ENCODE measurements at regions not wholly inside any gene's neighbourhood (a gene's known extent, or its start where the extent isn't known, plus 50 kb on each side); places are given as distances from the start of the nearest gene placed in this dataset.

DNA sequence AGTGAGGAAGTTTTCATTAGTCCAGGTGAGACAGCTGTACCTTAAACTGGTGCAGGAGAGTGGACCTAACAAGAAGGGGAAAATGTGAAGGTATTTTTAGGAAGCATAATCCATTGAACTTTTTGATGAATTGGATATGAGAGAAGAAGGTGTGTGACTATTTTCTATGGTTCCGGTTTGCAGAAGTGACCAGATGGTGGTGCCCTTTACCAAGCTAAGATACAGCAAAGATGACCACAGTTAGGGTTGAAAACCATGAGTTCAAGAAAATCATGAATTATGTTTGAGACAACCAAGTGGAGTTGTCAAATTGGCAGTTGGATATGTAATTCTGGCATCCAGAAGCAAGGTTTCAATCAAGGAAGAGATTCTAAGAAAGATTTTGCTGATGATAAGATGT, 61.9 kb upstream of the NRSN1 start:
- Histone ChIP-seq H3K4me3 (no peak overlapping the region), H3K9me3 (no peaks in the 10 kb centered on the region), H3K4me2 (no peak overlapping the region), H3K4me1 (no peaks in the 10 kb centered on the region), H3K27ac (no peak overlapping the region)
- ATAC-seq (peak in 1 of 2 experiments; percentile 47; a peak in 1 of 6 replicates), FAIRE-seq (no peak), DNase-seq (ENCODE audit: low read depth in 1 of 2, low spot score in 1 of 2) (peak in 1 of 2 experiments; percentile 18)
- WGBS (ENCODE audit: missing lambda C conversion rate) = 0% methylated on average over 1 of the region's 1 CpG
- POLR2A ChIA-PET = interaction anchor here (0.7 kb wide), 1 partner anchor 219 kb away, joined by 3 read pairs; no protein-coding TSS in a partner anchor
- CTCF ChIA-PET = interaction anchor here (1.7 kb wide), 1 partner anchor 210 kb away, joined by 4 read pairs; no protein-coding TSS in a partner anchor
- TF ChIP-seq SMC3 (IDR thresholded peaks at IDR 0.05) (peak; percentile 40; the same call in 2 of the 3 replicates), RAD21 (conservative IDR thresholded peaks at IDR 0.05 in 1 of 2, IDR thresholded peaks at IDR 0.05 in 1 of 2) (peak; percentile 65 to 72; a peak in 4 of 5 replicates)
- TF ChIP-seq, protein P1, sequence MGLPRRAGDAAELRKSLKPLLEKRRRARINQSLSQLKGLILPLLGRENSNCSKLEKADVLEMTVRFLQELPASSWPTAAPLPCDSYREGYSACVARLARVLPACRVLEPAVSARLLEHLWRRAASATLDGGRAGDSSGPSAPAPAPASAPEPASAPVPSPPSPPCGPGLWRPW (IDR thresholded peaks at IDR 0.05) = no peak
- TF ChIP-seq, protein P2, sequence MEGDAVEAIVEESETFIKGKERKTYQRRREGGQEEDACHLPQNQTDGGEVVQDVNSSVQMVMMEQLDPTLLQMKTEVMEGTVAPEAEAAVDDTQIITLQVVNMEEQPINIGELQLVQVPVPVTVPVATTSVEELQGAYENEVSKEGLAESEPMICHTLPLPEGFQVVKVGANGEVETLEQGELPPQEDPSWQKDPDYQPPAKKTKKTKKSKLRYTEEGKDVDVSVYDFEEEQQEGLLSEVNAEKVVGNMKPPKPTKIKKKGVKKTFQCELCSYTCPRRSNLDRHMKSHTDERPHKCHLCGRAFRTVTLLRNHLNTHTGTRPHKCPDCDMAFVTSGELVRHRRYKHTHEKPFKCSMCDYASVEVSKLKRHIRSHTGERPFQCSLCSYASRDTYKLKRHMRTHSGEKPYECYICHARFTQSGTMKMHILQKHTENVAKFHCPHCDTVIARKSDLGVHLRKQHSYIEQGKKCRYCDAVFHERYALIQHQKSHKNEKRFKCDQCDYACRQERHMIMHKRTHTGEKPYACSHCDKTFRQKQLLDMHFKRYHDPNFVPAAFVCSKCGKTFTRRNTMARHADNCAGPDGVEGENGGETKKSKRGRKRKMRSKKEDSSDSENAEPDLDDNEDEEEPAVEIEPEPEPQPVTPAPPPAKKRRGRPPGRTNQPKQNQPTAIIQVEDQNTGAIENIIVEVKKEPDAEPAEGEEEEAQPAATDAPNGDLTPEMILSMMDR (IDR thresholded peaks at IDR 0.05) = peak; percentile 43

DNA sequence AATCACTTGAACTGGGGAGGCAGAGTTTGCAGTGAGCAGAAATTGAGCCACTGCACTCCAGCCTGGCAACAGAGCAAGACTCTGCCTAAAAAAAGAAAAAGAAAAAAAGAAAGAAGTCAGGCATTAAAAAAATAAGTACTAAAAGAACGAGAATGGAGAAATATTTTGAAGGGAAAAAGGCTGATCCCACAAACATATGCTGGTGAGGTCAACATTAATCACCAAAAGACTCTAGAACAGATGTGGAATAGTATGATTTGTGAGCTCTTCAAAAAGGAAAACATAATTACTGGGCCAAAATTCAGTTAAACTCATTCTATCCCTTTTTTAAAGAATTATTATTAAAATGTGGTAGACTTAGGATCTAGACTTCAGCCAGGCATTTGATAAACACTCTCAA, 61.2 kb upstream of the NRSN1 start:
- CTCF ChIA-PET = interaction anchor here (1.7 kb wide), 1 partner anchor 209 kb away, joined by 4 read pairs; no protein-coding TSS in a partner anchor
- no peak overlapping the region for H3K27ac ChIP-seq
- TF ChIP-seq, protein P3, sequence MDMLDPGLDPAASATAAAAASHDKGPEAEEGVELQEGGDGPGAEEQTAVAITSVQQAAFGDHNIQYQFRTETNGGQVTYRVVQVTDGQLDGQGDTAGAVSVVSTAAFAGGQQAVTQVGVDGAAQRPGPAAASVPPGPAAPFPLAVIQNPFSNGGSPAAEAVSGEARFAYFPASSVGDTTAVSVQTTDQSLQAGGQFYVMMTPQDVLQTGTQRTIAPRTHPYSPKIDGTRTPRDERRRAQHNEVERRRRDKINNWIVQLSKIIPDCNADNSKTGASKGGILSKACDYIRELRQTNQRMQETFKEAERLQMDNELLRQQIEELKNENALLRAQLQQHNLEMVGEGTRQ (IDR thresholded peaks at IDR 0.05) = no peak
- TF ChIP-seq ZFP36 (IDR thresholded peaks at IDR 0.05; ENCODE audit: borderline replicate concordance, partially characterized antibody) (no peak), SREBF2 (IDR thresholded peaks at IDR 0.05) (no peak), HOXA7 (CRISPR knock-in tag; IDR thresholded peaks at IDR 0.05) (no peak), FOSL2 (IDR thresholded peaks at IDR 0.05) (no peak), FOSL2 (CRISPR knock-in tag; IDR thresholded peaks at IDR 0.05) (no peak), MAZ (IDR thresholded peaks at IDR 0.05; ENCODE audit: borderline replicate concordance, low read depth, low read length) (no peak), JUNB (IDR thresholded peaks at IDR 0.05) (no peak)
- TF ChIP-seq, protein P4, sequence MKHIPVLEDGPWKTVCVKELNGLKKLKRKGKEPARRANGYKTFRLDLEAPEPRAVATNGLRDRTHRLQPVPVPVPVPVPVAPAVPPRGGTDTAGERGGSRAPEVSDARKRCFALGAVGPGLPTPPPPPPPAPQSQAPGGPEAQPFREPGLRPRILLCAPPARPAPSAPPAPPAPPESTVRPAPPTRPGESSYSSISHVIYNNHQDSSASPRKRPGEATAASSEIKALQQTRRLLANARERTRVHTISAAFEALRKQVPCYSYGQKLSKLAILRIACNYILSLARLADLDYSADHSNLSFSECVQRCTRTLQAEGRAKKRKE (CRISPR knock-in tag; IDR thresholded peaks at IDR 0.05; ENCODE audit: low read depth) = no peak
- H3K9me3 ChIP-seq = no peaks in the 10 kb centered on the region
- H3K4me3 ChIP-seq = no peak overlapping the region
- no peak overlapping the region for H3K4me2 ChIP-seq
- no peak for DNase-seq (ENCODE audit: low read depth in 1 of 2, low spot score in 1 of 2)
- WGBS (ENCODE audit: missing lambda C conversion rate) = 5% methylated on average over 1 of the region's 1 CpG
- no peak for FAIRE-seq
- POLR2A ChIA-PET = no interaction called here
- no peak for ATAC-seq
- no peaks in the 10 kb centered on the region for H3K4me1 ChIP-seq

DNA sequence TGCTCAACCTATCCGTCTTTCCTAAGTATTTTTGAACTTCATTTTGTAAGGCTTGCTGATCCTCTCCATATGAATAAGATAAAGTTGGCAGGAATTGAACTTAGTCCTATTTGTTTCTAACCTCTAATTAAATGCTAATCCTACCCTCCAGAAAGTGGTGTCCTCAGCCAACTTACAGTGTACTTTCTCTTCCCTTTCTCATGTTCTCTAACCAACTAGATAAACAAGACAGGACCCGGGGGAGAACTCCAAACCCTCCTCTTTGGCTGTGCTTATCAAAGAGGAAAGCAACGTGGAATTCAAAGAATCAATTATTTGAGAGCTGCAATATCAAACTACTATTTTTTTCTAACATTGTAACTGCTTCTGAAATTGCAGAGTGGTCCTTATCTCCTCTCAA, 56.5 kb upstream of the NRSN1 start:
- CTCF ChIA-PET = no interaction called here
- Histone ChIP-seq H3K27ac (no peak overlapping the region), H3K4me1 (no peaks in the 10 kb centered on the region), H3K4me2 (no peak overlapping the region), H3K9me3 (no peaks in the 10 kb centered on the region), H3K4me3 (no peak overlapping the region)
- FAIRE-seq (no peak), DNase-seq (ENCODE audit: low read depth in 1 of 2, low spot score in 1 of 2) (no peak), ATAC-seq (no peak)
- POLR2A ChIA-PET = no interaction called here
- TF ChIP-seq, protein P5, sequence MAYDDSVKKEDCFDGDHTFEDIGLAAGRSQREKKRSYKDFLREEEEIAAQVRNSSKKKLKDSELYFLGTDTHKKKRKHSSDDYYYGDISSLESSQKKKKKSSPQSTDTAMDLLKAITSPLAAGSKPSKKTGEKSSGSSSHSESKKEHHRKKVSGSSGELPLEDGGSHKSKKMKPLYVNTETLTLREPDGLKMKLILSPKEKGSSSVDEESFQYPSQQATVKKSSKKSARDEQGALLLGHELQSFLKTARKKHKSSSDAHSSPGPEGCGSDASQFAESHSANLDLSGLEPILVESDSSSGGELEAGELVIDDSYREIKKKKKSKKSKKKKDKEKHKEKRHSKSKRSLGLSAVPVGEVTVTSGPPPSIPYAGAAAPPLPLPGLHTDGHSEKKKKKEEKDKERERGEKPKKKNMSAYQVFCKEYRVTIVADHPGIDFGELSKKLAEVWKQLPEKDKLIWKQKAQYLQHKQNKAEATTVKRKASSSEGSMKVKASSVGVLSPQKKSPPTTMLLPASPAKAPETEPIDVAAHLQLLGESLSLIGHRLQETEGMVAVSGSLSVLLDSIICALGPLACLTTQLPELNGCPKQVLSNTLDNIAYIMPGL (CRISPR knock-in tag; IDR thresholded peaks at IDR 0.05; ENCODE audit: borderline replicate concordance) = no peak
- TF ChIP-seq EP300 (IDR thresholded peaks at IDR 0.05) (no peak), TFCP2L1 (CRISPR knock-in tag; IDR thresholded peaks at IDR 0.05) (no peak), JUNB (IDR thresholded peaks at IDR 0.05) (no peak), POLR2A (IDR thresholded peaks at IDR 0.05; ENCODE audit: low read length) (no peak)
- WGBS (ENCODE audit: missing lambda C conversion rate) = 7% methylated on average over 3 of the region's 3 CpGs

Measured in A549 (cell line).